Ramos (cell line): ENCODE measurements at regions not wholly inside any gene's neighbourhood (a gene's known extent, or its start where the extent isn't known, plus 50 kb on each side); places are given as distances from the start of the nearest gene placed in this dataset.
"Not testable (repeated sequence)": the region's sequence is repeated elsewhere in the genome, so short reads cannot be mapped to it uniquely, and the experiment has no call there.

ENCODE experiments used
- in situ Hi-C: fragments of 300-500 bp; cut with MboI; formaldehyde crosslinking; loops from one replicate; pipeline ENCODE4 v1.14.3; 2022; ENCODE audit warnings: low sequenced_read_pairs; ENCODE audit not compliant: unreplicated experiment

- in situ Hi-C loops: no loop called here
Measured at GRCh38 chr5:113713051-113713450, 199.6 kb downstream of the YTHDC2 start.

GRCh38 chr5:113715921-113716320 is 202.4 kb downstream of the YTHDC2 start:
- in situ Hi-C loops: not testable (repeated sequence)

GRCh38 chr5:113719549-113719948 is 206.1 kb downstream of the YTHDC2 start:
- in situ Hi-C loops: no loop called here

- in situ Hi-C loops: no loop called here
Measured at GRCh38 chr5:113721171-113721570, 207.7 kb downstream of the YTHDC2 start.

- in situ Hi-C loops: no loop called here
Measured at GRCh38 chr5:113723021-113723420, 209.5 kb downstream of the YTHDC2 start.

GRCh38 chr5:113735751-113736150 is 222.3 kb downstream of the YTHDC2 start:
- in situ Hi-C loops: no loop called here

GRCh38 chr5:113742176-113742575 is 228.7 kb downstream of the YTHDC2 start:
- in situ Hi-C loops: no loop called here

- in situ Hi-C loops: no loop called here
Measured at GRCh38 chr5:113742639-113743038, 229.1 kb downstream of the YTHDC2 start.

- in situ Hi-C loops: no loop called here
Measured at GRCh38 chr5:113748403-113748802, 234.9 kb downstream of the YTHDC2 start.

GRCh38 chr5:113749334-113749733 is 235.8 kb downstream of the YTHDC2 start:
- in situ Hi-C loops: no loop called here

- in situ Hi-C loops: not testable (repeated sequence)
Measured at GRCh38 chr5:113753182-113753581, 239.7 kb downstream of the YTHDC2 start.

- in situ Hi-C loops: no loop called here
Measured at GRCh38 chr5:113755516-113755915, 242.0 kb downstream of the YTHDC2 start.

- in situ Hi-C loops: no loop called here
Measured at GRCh38 chr5:113757508-113757907, 244.0 kb downstream of the YTHDC2 start.

- in situ Hi-C loops: no loop called here
Measured at GRCh38 chr5:113759505-113759904, 246.0 kb downstream of the YTHDC2 start.

- in situ Hi-C loops: no loop called here
Measured at GRCh38 chr5:113760486-113760885, 247.0 kb downstream of the YTHDC2 start.

- in situ Hi-C loops: no loop called here
Measured at GRCh38 chr5:113761594-113761993, 248.1 kb downstream of the YTHDC2 start.

- in situ Hi-C loops: no loop called here
Measured at GRCh38 chr5:113764382-113764781, 250.9 kb downstream of the YTHDC2 start.

GRCh38 chr5:113766827-113767226 is 253.3 kb downstream of the YTHDC2 start:
- in situ Hi-C loops: not testable (repeated sequence)

GRCh38 chr5:113770648-113771047 is 257.2 kb downstream of the YTHDC2 start:
- in situ Hi-C loops: no loop called here

- in situ Hi-C loops: no loop called here
Measured at GRCh38 chr5:113771483-113771882, 258.0 kb downstream of the YTHDC2 start.

GRCh38 chr5:113776168-113776567 is 262.7 kb downstream of the YTHDC2 start:
- in situ Hi-C loops: no loop called here

- in situ Hi-C loops: no loop called here
Measured at GRCh38 chr5:113776832-113777525, 263.5 kb downstream of the YTHDC2 start.
